ENCODE measurements at regions not wholly inside any gene's neighbourhood (a gene's known extent, or its start where the extent isn't known, plus 50 kb on each side); places are given as distances from the start of the nearest gene placed in this dataset.

- TF ChIP-seq CTCF (IDR thresholded peaks at IDR 0.05) = no peak
- TF ChIP-seq EP300 (IDR thresholded peaks at IDR 0.05) = no peak
- no peak for TF ChIP-seq POLR2A (IDR thresholded peaks at IDR 0.05)
- no peak for TF ChIP-seq POLR2AphosphoS5 (IDR thresholded peaks at IDR 0.05)
Observed at GRCh38 chr2:176639016-176639343, 369.7 kb downstream of the MTX2 start.

Data from stomach (tissue), 4 donors.